NT2/D1 (cell line): ENCODE measurements at regions not wholly inside any gene's neighbourhood (a gene's known extent, or its start where the extent isn't known, plus 50 kb on each side); places are given as distances from the start of the nearest gene placed in this dataset.

Source experiments
- DNase-seq: peaks from one replicate; pipeline ENCODE4 v3.0.0-alpha.2; 2011; ENCODE audit warnings: low read depth, low spot score
- H3K27me3 ChIP-seq: 2 replicates; pipeline ENCODE4 v1.6.0; 2011; ENCODE audit warnings: mild to moderate bottlenecking; ENCODE audit not compliant: insufficient read length, insufficient read depth
- H3K36me3 ChIP-seq: 2 replicates; pipeline ENCODE4 v1.6.1; 2011; ENCODE audit warnings: mild to moderate bottlenecking, low read length, mixed read lengths; ENCODE audit not compliant: insufficient read depth, insufficient read length
- H3K4me1 ChIP-seq: 2 replicates; pipeline ENCODE4 v1.5.1; 2011; ENCODE audit not compliant: insufficient read depth, insufficient read length
- H3K4me3 ChIP-seq: 2 replicates; pipeline ENCODE4 v1.5.1; 2011; ENCODE audit warnings: low read depth; ENCODE audit not compliant: insufficient read length
- H3K9ac ChIP-seq: 2 replicates; pipeline ENCODE4 v1.6.0; 2011; ENCODE audit warnings: low read depth; ENCODE audit not compliant: insufficient read length
- H3K9me3 ChIP-seq: 2 replicates; pipeline ENCODE4 v1.5.1; 2011; ENCODE audit warnings: mild to moderate bottlenecking, low read length; ENCODE audit not compliant: insufficient read depth
- SUZ12 ChIP-seq: IDR thresholded peaks from 2 replicates; pipeline ENCODE4 v1.6.1; 2011; ENCODE audit not compliant: insufficient read length, insufficient read depth; ENCODE audit errors: extremely low read depth
- YY1 ChIP-seq: IDR thresholded peaks from 2 replicates; pipeline ENCODE4 v1.6.1; 2011; ENCODE audit not compliant: insufficient read length, insufficient read depth
- ZNF274 ChIP-seq: IDR thresholded peaks from 2 replicates; pipeline ENCODE4 v1.6.1; 2011; ENCODE audit warnings: mild to moderate bottlenecking, low read depth, low read length

GRCh38 chr3:18900994-18901393 lies 247.3 kb upstream of the KCNH8 start:
- DNase-seq, result no peak
- H3K9ac ChIP-seq, result no peak overlapping the region
- H3K4me1 ChIP-seq, result no peaks in the 10 kb centered on the region
- TF ChIP-seq SUZ12 (no peak), YY1 (no peak), ZNF274 (no peak)
- H3K9me3 ChIP-seq, result no peaks in the 10 kb centered on the region
- no peak overlapping the region for H3K4me3 ChIP-seq
- H3K27me3 ChIP-seq, result no peaks in the 10 kb centered on the region
- no peaks in the 10 kb centered on the region for H3K36me3 ChIP-seq

- no peaks in the 10 kb centered on the region for H3K27me3 ChIP-seq
- H3K36me3 ChIP-seq, result no peaks in the 10 kb centered on the region
- no peak for DNase-seq
- H3K9ac ChIP-seq, result no peak overlapping the region
- H3K4me1 ChIP-seq, result no peaks in the 10 kb centered on the region
- H3K9me3 ChIP-seq, result no peaks in the 10 kb centered on the region
- TF ChIP-seq SUZ12, result no peak
- TF ChIP-seq ZNF274, result no peak
- no peak for TF ChIP-seq YY1
- H3K4me3 ChIP-seq, result no peak overlapping the region
Measured at GRCh38 chr3:18898911-18899310, 249.4 kb upstream of the KCNH8 start.

- no peak overlapping the region for H3K4me3 ChIP-seq
- no peaks in the 10 kb centered on the region for H3K36me3 ChIP-seq
- no peaks in the 10 kb centered on the region for H3K27me3 ChIP-seq
- DNase-seq, result no peak
- no peaks in the 10 kb centered on the region for H3K4me1 ChIP-seq
- H3K9me3 ChIP-seq, result no peaks in the 10 kb centered on the region
- TF ChIP-seq ZNF274 (no peak), SUZ12 (no peak), YY1 (no peak)
- H3K9ac ChIP-seq, result no peak overlapping the region
Measured at GRCh38 chr3:18892756-18893155, 255.6 kb upstream of the KCNH8 start.

- Histone ChIP-seq H3K36me3 (no peaks in the 10 kb centered on the region), H3K9ac (no peak overlapping the region), H3K9me3 (no peaks in the 10 kb centered on the region), H3K4me3 (no peak overlapping the region), H3K4me1 (no peaks in the 10 kb centered on the region), H3K27me3 (no peaks in the 10 kb centered on the region)
- no peak for DNase-seq
- TF ChIP-seq SUZ12 (no peak), ZNF274 (no peak), YY1 (no peak)
Measured at GRCh38 chr3:18892047-18892446, 256.3 kb upstream of the KCNH8 start.

GRCh38 chr3:18891641-18892040 lies 256.7 kb upstream of the KCNH8 start:
- no peak overlapping the region for H3K9ac ChIP-seq
- TF ChIP-seq ZNF274 (no peak), SUZ12 (no peak), YY1 (no peak)
- H3K4me3 ChIP-seq, result no peak overlapping the region
- no peaks in the 10 kb centered on the region for H3K27me3 ChIP-seq
- H3K36me3 ChIP-seq, result no peaks in the 10 kb centered on the region
- H3K4me1 ChIP-seq, result no peaks in the 10 kb centered on the region
- DNase-seq, result no peak
- H3K9me3 ChIP-seq, result no peaks in the 10 kb centered on the region

- no peak for DNase-seq
- no peaks in the 10 kb centered on the region for H3K9me3 ChIP-seq
- H3K27me3 ChIP-seq, result no peaks in the 10 kb centered on the region
- H3K4me1 ChIP-seq, result no peaks in the 10 kb centered on the region
- H3K4me3 ChIP-seq, result no peak overlapping the region
- H3K36me3 ChIP-seq, result no peaks in the 10 kb centered on the region
- no peak for TF ChIP-seq SUZ12
- TF ChIP-seq ZNF274, result no peak
- no peak for TF ChIP-seq YY1
- no peak overlapping the region for H3K9ac ChIP-seq
Measured at GRCh38 chr3:18890449-18890848, 257.9 kb upstream of the KCNH8 start.

DNA sequence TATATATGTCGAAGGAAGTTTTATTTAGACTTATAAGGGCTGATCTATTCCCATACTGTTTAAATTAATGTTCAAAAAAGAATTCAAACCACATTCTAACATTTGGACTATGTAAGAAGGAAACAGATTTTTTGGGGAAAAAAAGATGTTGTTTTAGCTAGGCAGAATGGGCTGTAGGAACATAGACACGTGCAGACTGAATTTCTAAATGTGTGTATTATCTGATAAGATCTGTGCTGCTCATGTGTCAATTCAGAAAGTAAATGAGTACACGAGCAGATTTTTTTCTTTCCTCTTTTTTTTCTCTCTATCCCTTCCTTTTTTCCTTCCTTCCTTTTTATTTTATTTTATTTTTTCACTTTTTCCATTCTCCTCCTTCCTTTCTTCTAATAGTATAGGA lies 259.5 kb upstream of the KCNH8 start:
- DNase-seq, result no peak
- no peaks in the 10 kb centered on the region for H3K9me3 ChIP-seq
- no peaks in the 10 kb centered on the region for H3K27me3 ChIP-seq
- H3K4me1 ChIP-seq, result no peaks in the 10 kb centered on the region
- H3K4me3 ChIP-seq, result no peak overlapping the region
- H3K9ac ChIP-seq, result no peak overlapping the region
- H3K36me3 ChIP-seq, result no peaks in the 10 kb centered on the region
- no peak for TF ChIP-seq ZNF274
- TF ChIP-seq YY1, result no peak
- TF ChIP-seq SUZ12, result no peak

GRCh38 chr3:18888370-18888769 lies 259.9 kb upstream of the KCNH8 start:
- TF ChIP-seq SUZ12 (no peak), YY1 (no peak), ZNF274 (no peak)
- no peak overlapping the region for H3K9ac ChIP-seq

More at GRCh38 chr3:18888370-18888769, 259.9 kb upstream of the KCNH8 start:
- DNase-seq, result no peak
- Histone ChIP-seq H3K9me3 (no peaks in the 10 kb centered on the region), H3K27me3 (no peaks in the 10 kb centered on the region), H3K4me1 (no peaks in the 10 kb centered on the region), H3K36me3 (no peaks in the 10 kb centered on the region), H3K4me3 (no peak overlapping the region)
